H1 (cell line): ENCODE measurements at regions not wholly inside any gene's neighbourhood (a gene's known extent, or its start where the extent isn't known, plus 50 kb on each side); places are given as distances from the start of the nearest gene placed in this dataset.

Source experiments
- CHD7 ChIP-seq: fragments of 300-600 bp; sonication (generic); IDR thresholded peaks from 2 replicates; pipeline ENCODE4 v1.7.1; 2012; ENCODE audit warnings: low read length, moderate library complexity, mild to moderate bottlenecking, inconsistent platforms; ENCODE audit not compliant: insufficient replicate concordance
- ZNF274 ChIP-seq: IDR thresholded peaks from 2 replicates; pipeline ENCODE4 v1.7.0; 2012; ENCODE audit warnings: low read length, borderline replicate concordance; ENCODE audit errors: extremely low read depth

DNA sequence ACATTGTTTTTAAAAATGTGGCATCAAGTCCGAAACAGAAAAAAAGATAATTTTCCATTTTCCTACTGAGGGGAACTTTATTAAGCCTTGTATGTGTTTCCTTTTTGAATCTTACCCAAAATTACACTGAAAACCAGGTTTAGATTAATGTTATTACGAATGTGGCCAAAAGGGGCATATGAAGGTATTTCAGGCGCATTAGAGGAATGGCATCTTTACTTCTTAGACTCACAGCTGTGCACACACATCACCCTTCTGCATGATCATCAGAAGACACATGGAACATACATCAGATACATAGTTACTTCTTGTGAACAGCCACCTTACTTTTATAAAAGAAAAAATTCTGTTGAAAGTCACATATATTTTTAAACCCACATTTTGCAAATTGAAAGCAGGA lies 58.6 kb upstream of the ZPBP start (continued):
- no peak for TF ChIP-seq ZNF274
- TF ChIP-seq CHD7: no peak
